Liver (tissue), 3 donors: ENCODE measurements at regions not wholly inside any gene's neighbourhood (a gene's known extent, or its start where the extent isn't known, plus 50 kb on each side); places are given as distances from the start of the nearest gene placed in this dataset.

Source experiments
- EGR1 ChIP-seq, 2 donors: IDR thresholded peaks; 2 replicates each; pipeline ENCODE4 v1.6.1; 2016 to 2018; ENCODE audit warnings: antibody characterized with exemption in 2 of 2, low read depth in 2 of 2
- JUND ChIP-seq, 2 donors: IDR thresholded peaks; 2 replicates each; pipeline ENCODE4 v1.6.1; 2016; ENCODE audit warnings: antibody characterized with exemption in 2 of 2
- NR2F2 ChIP-seq: IDR thresholded peaks from 2 replicates; pipeline ENCODE4 v1.6.1; 2016; ENCODE audit warnings: antibody characterized with exemption
- RAD21 ChIP-seq, 2 donors: IDR thresholded peaks; 2 replicates each; pipeline ENCODE4 v1.6.1; 2016; ENCODE audit warnings: antibody characterized with exemption in 2 of 2, mild to moderate bottlenecking in 2 of 2
- RXRA ChIP-seq, 2 donors: IDR thresholded peaks; 2 replicates each; pipeline ENCODE4 v1.6.1; 2017 to 2018; ENCODE audit warnings: antibody characterized with exemption in 2 of 2, mild to moderate bottlenecking in 1 of 2
- SP1 ChIP-seq: IDR thresholded peaks from 2 replicates; pipeline ENCODE4 v1.6.1; 2018; ENCODE audit warnings: antibody characterized with exemption, mild to moderate bottlenecking
- TAF1 ChIP-seq: conservative IDR thresholded peaks from 2 replicates; pipeline ENCODE4 v1.6.1; 2016; ENCODE audit warnings: antibody characterized with exemption, mild to moderate bottlenecking
- YY1 ChIP-seq: IDR thresholded peaks from 2 replicates; pipeline ENCODE4 v1.6.1; 2016; ENCODE audit warnings: antibody characterized with exemption, mild to moderate bottlenecking
- TF ChIP-seq, protein P1 (sequence below): fragments of 150-350 bp; IDR thresholded peaks from 2 replicates; pipeline ENCODE4 v1.5.1; 2017; ENCODE audit warnings: improper control_type of control experiment, low read depth, low read length; ENCODE audit not compliant: missing input control
- TF ChIP-seq, protein P2 (sequence below): IDR thresholded peaks from 2 replicates; pipeline ENCODE4 v1.6.1; 2016; ENCODE audit warnings: antibody characterized with exemption, mild to moderate bottlenecking
- TF ChIP-seq, protein P3 (sequence below): IDR thresholded peaks from 2 replicates; pipeline ENCODE4 v1.6.1; 2016; ENCODE audit warnings: antibody characterized with exemption
- TF ChIP-seq, protein P4 (sequence below): IDR thresholded peaks from 2 replicates; pipeline ENCODE4 v1.6.1; 2016; ENCODE audit warnings: antibody characterized with exemption
- TF ChIP-seq, protein P5 (sequence below): IDR thresholded peaks from 2 replicates; pipeline ENCODE4 v1.6.1; 2016; ENCODE audit warnings: antibody characterized with exemption
- donor health status: healthy.
- donor health status: healthy.

DNA sequence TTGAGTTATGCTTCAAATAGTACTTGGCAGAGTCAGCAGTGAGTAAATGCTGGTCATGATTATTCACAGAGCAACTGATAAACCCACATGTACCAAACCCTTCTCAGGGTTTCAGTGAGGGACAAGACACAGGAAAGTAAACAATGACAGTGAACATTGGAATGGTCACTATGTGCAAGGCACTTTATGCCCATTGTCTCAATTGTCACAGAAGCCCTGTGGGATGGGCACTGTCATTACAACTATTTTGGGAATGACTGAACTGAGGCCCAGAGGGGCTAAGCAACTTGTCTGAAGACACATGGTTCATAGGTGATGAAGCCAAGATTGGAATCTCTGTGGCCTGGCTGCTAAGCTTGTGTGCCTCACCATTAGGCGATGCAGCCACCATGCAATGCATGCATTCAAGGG, 238.5 kb downstream of the RBM19 start:
- TF ChIP-seq, protein P1, sequence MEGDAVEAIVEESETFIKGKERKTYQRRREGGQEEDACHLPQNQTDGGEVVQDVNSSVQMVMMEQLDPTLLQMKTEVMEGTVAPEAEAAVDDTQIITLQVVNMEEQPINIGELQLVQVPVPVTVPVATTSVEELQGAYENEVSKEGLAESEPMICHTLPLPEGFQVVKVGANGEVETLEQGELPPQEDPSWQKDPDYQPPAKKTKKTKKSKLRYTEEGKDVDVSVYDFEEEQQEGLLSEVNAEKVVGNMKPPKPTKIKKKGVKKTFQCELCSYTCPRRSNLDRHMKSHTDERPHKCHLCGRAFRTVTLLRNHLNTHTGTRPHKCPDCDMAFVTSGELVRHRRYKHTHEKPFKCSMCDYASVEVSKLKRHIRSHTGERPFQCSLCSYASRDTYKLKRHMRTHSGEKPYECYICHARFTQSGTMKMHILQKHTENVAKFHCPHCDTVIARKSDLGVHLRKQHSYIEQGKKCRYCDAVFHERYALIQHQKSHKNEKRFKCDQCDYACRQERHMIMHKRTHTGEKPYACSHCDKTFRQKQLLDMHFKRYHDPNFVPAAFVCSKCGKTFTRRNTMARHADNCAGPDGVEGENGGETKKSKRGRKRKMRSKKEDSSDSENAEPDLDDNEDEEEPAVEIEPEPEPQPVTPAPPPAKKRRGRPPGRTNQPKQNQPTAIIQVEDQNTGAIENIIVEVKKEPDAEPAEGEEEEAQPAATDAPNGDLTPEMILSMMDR: no peak
- TF ChIP-seq, protein P2, sequence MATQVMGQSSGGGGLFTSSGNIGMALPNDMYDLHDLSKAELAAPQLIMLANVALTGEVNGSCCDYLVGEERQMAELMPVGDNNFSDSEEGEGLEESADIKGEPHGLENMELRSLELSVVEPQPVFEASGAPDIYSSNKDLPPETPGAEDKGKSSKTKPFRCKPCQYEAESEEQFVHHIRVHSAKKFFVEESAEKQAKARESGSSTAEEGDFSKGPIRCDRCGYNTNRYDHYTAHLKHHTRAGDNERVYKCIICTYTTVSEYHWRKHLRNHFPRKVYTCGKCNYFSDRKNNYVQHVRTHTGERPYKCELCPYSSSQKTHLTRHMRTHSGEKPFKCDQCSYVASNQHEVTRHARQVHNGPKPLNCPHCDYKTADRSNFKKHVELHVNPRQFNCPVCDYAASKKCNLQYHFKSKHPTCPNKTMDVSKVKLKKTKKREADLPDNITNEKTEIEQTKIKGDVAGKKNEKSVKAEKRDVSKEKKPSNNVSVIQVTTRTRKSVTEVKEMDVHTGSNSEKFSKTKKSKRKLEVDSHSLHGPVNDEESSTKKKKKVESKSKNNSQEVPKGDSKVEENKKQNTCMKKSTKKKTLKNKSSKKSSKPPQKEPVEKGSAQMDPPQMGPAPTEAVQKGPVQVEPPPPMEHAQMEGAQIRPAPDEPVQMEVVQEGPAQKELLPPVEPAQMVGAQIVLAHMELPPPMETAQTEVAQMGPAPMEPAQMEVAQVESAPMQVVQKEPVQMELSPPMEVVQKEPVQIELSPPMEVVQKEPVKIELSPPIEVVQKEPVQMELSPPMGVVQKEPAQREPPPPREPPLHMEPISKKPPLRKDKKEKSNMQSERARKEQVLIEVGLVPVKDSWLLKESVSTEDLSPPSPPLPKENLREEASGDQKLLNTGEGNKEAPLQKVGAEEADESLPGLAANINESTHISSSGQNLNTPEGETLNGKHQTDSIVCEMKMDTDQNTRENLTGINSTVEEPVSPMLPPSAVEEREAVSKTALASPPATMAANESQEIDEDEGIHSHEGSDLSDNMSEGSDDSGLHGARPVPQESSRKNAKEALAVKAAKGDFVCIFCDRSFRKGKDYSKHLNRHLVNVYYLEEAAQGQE: no peak
- TF ChIP-seq RAD21 (IDR thresholded peaks at IDR 0.05) (no peak), TAF1 (no peak), EGR1 (IDR thresholded peaks at IDR 0.05; ENCODE audit: low read depth in 2 of 2) (no peak), JUND (IDR thresholded peaks at IDR 0.05) (no peak), SP1 (no peak), YY1 (no peak), RXRA (IDR thresholded peaks at IDR 0.05) (no peak), NR2F2 (no peak)
- TF ChIP-seq, protein P3, sequence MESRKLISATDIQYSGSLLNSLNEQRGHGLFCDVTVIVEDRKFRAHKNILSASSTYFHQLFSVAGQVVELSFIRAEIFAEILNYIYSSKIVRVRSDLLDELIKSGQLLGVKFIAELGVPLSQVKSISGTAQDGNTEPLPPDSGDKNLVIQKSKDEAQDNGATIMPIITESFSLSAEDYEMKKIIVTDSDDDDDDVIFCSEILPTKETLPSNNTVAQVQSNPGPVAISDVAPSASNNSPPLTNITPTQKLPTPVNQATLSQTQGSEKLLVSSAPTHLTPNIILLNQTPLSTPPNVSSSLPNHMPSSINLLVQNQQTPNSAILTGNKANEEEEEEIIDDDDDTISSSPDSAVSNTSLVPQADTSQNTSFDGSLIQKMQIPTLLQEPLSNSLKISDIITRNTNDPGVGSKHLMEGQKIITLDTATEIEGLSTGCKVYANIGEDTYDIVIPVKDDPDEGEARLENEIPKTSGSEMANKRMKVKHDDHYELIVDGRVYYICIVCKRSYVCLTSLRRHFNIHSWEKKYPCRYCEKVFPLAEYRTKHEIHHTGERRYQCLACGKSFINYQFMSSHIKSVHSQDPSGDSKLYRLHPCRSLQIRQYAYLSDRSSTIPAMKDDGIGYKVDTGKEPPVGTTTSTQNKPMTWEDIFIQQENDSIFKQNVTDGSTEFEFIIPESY: no peak
- TF ChIP-seq, protein P4, sequence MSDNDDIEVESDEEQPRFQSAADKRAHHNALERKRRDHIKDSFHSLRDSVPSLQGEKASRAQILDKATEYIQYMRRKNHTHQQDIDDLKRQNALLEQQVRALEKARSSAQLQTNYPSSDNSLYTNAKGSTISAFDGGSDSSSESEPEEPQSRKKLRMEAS: no peak
- TF ChIP-seq, protein P5, sequence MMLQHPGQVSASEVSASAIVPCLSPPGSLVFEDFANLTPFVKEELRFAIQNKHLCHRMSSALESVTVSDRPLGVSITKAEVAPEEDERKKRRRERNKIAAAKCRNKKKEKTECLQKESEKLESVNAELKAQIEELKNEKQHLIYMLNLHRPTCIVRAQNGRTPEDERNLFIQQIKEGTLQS: no peak
